Breast epithelium (tissue), 4 donors: ENCODE measurements at regions not wholly inside any gene's neighbourhood (a gene's known extent, or its start where the extent isn't known, plus 50 kb on each side); places are given as distances from the start of the nearest gene placed in this dataset.

ENCODE experiments used
- DNase-seq, 2 donors: peaks; one replicate each; pipeline ENCODE4 v3.0.0-alpha.2; 2019; ENCODE audit warnings: low spot score in 2 of 2
- H3K27ac ChIP-seq, 2 donors: fragments of 200-600 bp; sonication (generic) in 1 of 2; one replicate each; pipeline ENCODE4 v1.5.1; 2016 to 2019; ENCODE audit warnings: mild to moderate bottlenecking in 1 of 2
- H3K27me3 ChIP-seq, 2 donors: fragments of 200-600 bp; sonication (generic) in 1 of 2; one replicate each; pipeline versions ENCODE4 v1.5.1 to v1.6.0; 2017 to 2019; ENCODE audit warnings: control low read depth in 1 of 2, mild to moderate bottlenecking in 1 of 2
- H3K36me3 ChIP-seq: fragments of 200-600 bp; one replicate; pipeline ENCODE4 v1.5.1; 2019
- H3K4me1 ChIP-seq, 2 donors: fragments of 200-600 bp; sonication (generic); one replicate each; pipeline ENCODE4 v1.5.1; 2016 to 2019; ENCODE audit warnings: control low read depth in 1 of 2
- H3K4me3 ChIP-seq, 3 donors: fragments of 200-600 bp; sonication (generic); 1 replicate in 2 of 3; 2 replicates in 1 of 3; pipeline ENCODE4 v1.5.1; 2016 to 2019; ENCODE audit warnings: mild to moderate bottlenecking in 3 of 3, moderate library complexity in 2 of 3
- H3K9me3 ChIP-seq, 2 donors: fragments of 200-600 bp; sonication (generic) in 1 of 2; one replicate each; pipeline ENCODE4 v1.5.1; 2016 to 2019; ENCODE audit warnings: control low read depth in 1 of 2
- POLR2A ChIP-seq: fragments of 450-650 bp; IDR thresholded peaks from one replicate; pipeline ENCODE4 v1.6.1; 2016; ENCODE audit warnings: antibody characterized with exemption, mild to moderate bottlenecking, moderate library complexity
- POLR2AphosphoS5 ChIP-seq, 3 donors: sonication (generic); formaldehyde crosslinking; IDR thresholded peaks; one replicate each; pipeline ENCODE4 v1.6.1; 2017; ENCODE audit warnings: antibody characterized with exemption in 3 of 3
- intact Hi-C: fragments of 100-400 bp; cut with DNase I; formaldehyde crosslinking; loops from one replicate; pipeline ENCODE4 v1.15.1; 2023; ENCODE audit warnings: low total_unique reads
- TF ChIP-seq, protein P1 (sequence below), 3 donors: fragments of 450-650 bp; IDR thresholded peaks; one replicate each; pipeline ENCODE4 v1.5.1; 2016 to 2017; ENCODE audit warnings: antibody characterized with exemption in 3 of 3, mild to moderate bottlenecking in 3 of 3, moderate library complexity in 3 of 3

DNA sequence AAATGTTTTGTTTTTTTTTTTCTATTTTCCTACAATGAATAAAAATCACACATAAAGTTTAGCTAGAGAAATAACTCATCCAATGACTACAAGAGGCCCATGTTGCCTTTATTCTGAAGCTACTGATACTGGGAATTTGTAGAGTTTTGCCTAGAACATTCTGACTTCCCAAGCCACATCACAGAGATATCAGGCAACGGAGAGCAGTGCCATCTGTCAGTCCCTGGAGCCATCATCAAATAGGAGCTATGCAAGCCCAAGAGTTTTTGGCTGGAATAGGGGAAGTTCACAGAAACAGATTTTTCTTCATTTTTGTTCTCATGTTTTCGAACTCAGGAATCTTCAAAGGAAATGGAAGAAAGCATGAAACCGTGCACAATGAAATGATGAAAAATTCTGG is 896.6 kb downstream of the TLE1 start:
- Histone ChIP-seq H3K4me3 (no peak overlapping the region), H3K36me3 (no peaks in the 10 kb centered on the region), H3K27me3 (no peaks in the 10 kb centered on the region), H3K9me3 (no peaks in the 10 kb centered on the region), H3K27ac (no peak overlapping the region), H3K4me1 (peaks cover 0 to 3% of the 10 kb centered on the region in 2 donors)
- TF ChIP-seq, protein P1, sequence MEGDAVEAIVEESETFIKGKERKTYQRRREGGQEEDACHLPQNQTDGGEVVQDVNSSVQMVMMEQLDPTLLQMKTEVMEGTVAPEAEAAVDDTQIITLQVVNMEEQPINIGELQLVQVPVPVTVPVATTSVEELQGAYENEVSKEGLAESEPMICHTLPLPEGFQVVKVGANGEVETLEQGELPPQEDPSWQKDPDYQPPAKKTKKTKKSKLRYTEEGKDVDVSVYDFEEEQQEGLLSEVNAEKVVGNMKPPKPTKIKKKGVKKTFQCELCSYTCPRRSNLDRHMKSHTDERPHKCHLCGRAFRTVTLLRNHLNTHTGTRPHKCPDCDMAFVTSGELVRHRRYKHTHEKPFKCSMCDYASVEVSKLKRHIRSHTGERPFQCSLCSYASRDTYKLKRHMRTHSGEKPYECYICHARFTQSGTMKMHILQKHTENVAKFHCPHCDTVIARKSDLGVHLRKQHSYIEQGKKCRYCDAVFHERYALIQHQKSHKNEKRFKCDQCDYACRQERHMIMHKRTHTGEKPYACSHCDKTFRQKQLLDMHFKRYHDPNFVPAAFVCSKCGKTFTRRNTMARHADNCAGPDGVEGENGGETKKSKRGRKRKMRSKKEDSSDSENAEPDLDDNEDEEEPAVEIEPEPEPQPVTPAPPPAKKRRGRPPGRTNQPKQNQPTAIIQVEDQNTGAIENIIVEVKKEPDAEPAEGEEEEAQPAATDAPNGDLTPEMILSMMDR (IDR thresholded peaks at IDR 0.05): no peak
- peak in 1 of 3 donors; percentile 11 for TF ChIP-seq POLR2AphosphoS5 (IDR thresholded peaks at IDR 0.05)
- intact Hi-C loops: no loop called here
- no peak for DNase-seq

DNA sequence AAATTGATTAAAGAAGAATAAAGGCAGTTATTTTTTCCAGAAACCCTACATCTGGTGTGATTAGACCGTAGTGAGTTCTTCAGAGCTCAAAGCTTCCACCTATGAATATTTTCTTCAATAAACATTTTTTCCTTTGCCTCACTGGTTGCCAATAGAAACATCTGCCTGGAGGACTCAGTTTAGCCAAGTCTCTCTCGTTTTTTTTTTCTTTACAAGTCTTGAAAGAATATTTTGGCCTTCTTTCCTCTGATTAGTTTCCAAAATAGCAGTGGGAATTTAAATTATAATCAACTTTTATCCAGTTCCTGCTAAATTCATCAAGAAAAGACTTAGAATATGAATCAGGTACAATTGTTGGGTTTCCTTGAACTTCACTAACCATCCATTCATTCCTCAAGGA is 897.5 kb downstream of the TLE1 start:
- Histone ChIP-seq H3K4me1 (no peaks in the 10 kb centered on the region), H3K36me3 (no peaks in the 10 kb centered on the region), H3K27me3 (no peaks in the 10 kb centered on the region), H3K9me3 (no peaks in the 10 kb centered on the region), H3K4me3 (no peak overlapping the region), H3K27ac (no peak overlapping the region)
- no peak for TF ChIP-seq POLR2AphosphoS5 (IDR thresholded peaks at IDR 0.05)
- no peak for TF ChIP-seq POLR2A
- TF ChIP-seq, protein P1 (IDR thresholded peaks at IDR 0.05): no peak
- no peak for DNase-seq
- intact Hi-C loops: no loop called here

DNA sequence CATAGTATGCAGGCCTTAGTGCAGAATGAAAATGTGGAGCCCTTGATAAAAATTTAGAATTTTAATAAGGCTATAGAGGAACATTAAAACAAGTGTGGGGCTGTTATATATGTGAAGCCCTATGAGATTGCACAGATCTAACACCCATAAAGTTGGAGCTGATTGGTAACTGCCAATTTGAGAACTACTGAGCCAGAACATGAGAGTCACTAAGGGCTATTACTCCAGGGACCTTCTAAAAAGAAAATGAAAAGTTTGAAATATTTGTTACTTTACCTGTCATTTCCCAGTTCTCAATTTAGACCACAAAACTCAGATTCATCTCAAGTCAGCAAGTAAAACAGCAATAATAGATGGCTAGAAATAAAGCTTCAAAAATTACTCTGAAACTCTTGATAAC is 898.6 kb downstream of the TLE1 start:
- intact Hi-C loops: no loop called here
- H3K27ac ChIP-seq: no peak overlapping the region
- no peaks in the 10 kb centered on the region for H3K27me3 ChIP-seq
- DNase-seq: no peak
- H3K9me3 ChIP-seq: no peaks in the 10 kb centered on the region
- H3K4me1 ChIP-seq: no peaks in the 10 kb centered on the region
- H3K4me3 ChIP-seq: no peak overlapping the region
- H3K36me3 ChIP-seq: no peaks in the 10 kb centered on the region
- TF ChIP-seq POLR2A (no peak), POLR2AphosphoS5 (IDR thresholded peaks at IDR 0.05) (no peak)
- TF ChIP-seq, protein P1 (IDR thresholded peaks at IDR 0.05): no peak

DNA sequence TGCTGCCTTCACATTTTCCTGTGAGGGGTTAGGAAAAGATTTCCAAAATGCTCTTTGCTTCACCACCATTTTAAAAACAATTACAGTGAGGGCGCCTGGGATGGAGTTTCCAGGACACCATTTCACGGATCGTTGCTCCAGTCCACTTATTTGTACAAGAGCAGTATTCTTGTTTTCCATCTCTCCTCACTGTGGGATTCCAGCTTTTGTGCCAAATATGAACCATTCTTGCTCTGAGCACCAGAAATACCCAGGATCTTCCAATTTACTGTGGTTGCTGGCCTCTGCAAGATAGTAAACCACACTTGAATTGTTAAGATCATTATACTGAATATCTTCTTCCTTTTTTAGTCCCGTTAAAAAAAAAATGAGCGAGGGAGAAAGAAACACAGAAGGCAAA is 899.5 kb downstream of the TLE1 start:
- Histone ChIP-seq H3K27ac (no peak overlapping the region), H3K36me3 (no peaks in the 10 kb centered on the region), H3K27me3 (no peaks in the 10 kb centered on the region), H3K4me3 (no peak overlapping the region), H3K4me1 (no peaks in the 10 kb centered on the region), H3K9me3 (no peaks in the 10 kb centered on the region)
- no peak for DNase-seq
- intact Hi-C loops: no loop called here
- TF ChIP-seq, protein P1 (IDR thresholded peaks at IDR 0.05): no peak
- TF ChIP-seq POLR2A (no peak), POLR2AphosphoS5 (IDR thresholded peaks at IDR 0.05) (no peak)

DNA sequence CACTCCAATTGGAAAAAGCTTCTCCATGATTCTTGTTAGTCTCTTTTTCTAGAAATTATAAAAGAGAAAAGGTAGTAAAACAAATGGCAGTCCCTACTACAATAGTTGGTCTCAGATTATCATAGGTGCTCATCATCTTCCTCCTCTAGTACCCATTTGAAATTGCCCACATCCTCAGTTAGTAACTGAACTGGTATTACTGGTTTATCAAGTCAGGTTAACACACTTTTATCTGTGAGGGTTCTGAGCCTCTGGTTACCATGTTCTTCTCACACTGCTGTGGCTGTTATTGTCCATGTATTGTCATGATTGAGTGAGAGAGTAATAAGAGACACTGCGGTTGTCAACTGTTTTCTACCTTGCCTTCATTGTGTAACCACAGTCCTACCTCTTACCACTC is 901.7 kb downstream of the TLE1 start:
- no peak for TF ChIP-seq POLR2A
- TF ChIP-seq POLR2AphosphoS5 (IDR thresholded peaks at IDR 0.05): no peak
- TF ChIP-seq, protein P1 (IDR thresholded peaks at IDR 0.05): no peak
- no peaks in the 10 kb centered on the region for H3K9me3 ChIP-seq
- no peak overlapping the region for H3K27ac ChIP-seq
- DNase-seq: no peak
- H3K27me3 ChIP-seq: no peaks in the 10 kb centered on the region
- H3K4me1 ChIP-seq: no peaks in the 10 kb centered on the region
- no peaks in the 10 kb centered on the region for H3K36me3 ChIP-seq
- intact Hi-C loops: no loop called here
- H3K4me3 ChIP-seq: no peak overlapping the region
